BJ (cell line): ENCODE measurements at regions not wholly inside any gene's neighbourhood (a gene's known extent, or its start where the extent isn't known, plus 50 kb on each side); places are given as distances from the start of the nearest gene placed in this dataset.

Experiments used
- CTCF ChIA-PET: fragments of 350-600 bp; formaldehyde crosslinking; extraction: SDS; loops from one replicate; lab custom pipeline; 2021; ENCODE audit warnings: antibody characterized with exemption, inconsistent platforms; lab: Yijun Ruan, JAX
- POLR2A ChIA-PET: fragments of 300-600 bp; sonication (Branson Sonifier 250); formaldehyde crosslinking; extraction: SDS; loops from one replicate; lab custom pipeline; 2021; ENCODE audit warnings: antibody characterized with exemption; lab: Charles Lee
- DNase-seq: peaks from one replicate; pipeline ENCODE4 v3.0.0-alpha.2; 2011; ENCODE audit warnings: low read depth
- H3K27me3 ChIP-seq: 2 replicates; pipeline ENCODE4 v1.6.0; 2011; ENCODE audit warnings: low read length; ENCODE audit not compliant: control insufficient read depth, insufficient read depth
- H3K36me3 ChIP-seq: 2 replicates; pipeline ENCODE4 v1.5.1; 2011; ENCODE audit warnings: low read length; ENCODE audit not compliant: control insufficient read depth, insufficient read depth
- H3K4me3 ChIP-seq: 2 replicates; pipeline ENCODE4 v1.5.1; 2011; ENCODE audit warnings: low read depth, mild to moderate bottlenecking, control low read depth, low read length
- CTCF ChIP-seq: IDR thresholded peaks from 2 replicates; pipeline ENCODE4 v1.5.1; 2011; ENCODE audit warnings: low read depth, mild to moderate bottlenecking, control low read depth, inconsistent platforms, low read length, moderate library complexity; ENCODE audit not compliant: insufficient read depth

- no peak overlapping the region for H3K4me3 ChIP-seq
- no peak for DNase-seq
- ChIA-PET CTCF (interaction anchor here (0.7 to 2.7 kb wide), 5 partner anchors 10 to 88 kb away, joined by 3 to 6 read pairs (median 3); no protein-coding TSS in a partner anchor), POLR2A (no interaction called here)
- no peaks in the 10 kb centered on the region for H3K27me3 ChIP-seq
- peaks cover 12% of the 10 kb centered on the region for H3K36me3 ChIP-seq
- no peak for TF ChIP-seq CTCF
Observed at GRCh38 chr17:77419095-77419494, 278.3 kb downstream of the SEC14L1 start.

- H3K36me3 ChIP-seq: peaks cover 14% of the 10 kb centered on the region
- CTCF ChIA-PET: interaction anchor here (0.7 to 2.7 kb wide), 6 partner anchors 10 to 75 kb away, joined by 3 to 13 read pairs (median 4); no protein-coding TSS in a partner anchor
- POLR2A ChIA-PET: no interaction called here
- TF ChIP-seq CTCF: no peak
- DNase-seq: no peak
- H3K27me3 ChIP-seq: no peaks in the 10 kb centered on the region
- no peak overlapping the region for H3K4me3 ChIP-seq
Observed at GRCh38 chr17:77419547-77420094, 278.9 kb downstream of the SEC14L1 start.

GRCh38 chr17:77420095-77420803, 279.5 kb downstream of the SEC14L1 start:
- no peak for DNase-seq
- Histone ChIP-seq H3K4me3 (no peak overlapping the region), H3K27me3 (no peaks in the 10 kb centered on the region), H3K36me3 (peaks cover 14% of the 10 kb centered on the region)
- ChIA-PET CTCF (interaction anchor here (0.7 to 6.0 kb wide), 10 partner anchors 9 to 167 kb away, joined by 3 to 32 read pairs (median 4); no protein-coding TSS in a partner anchor), POLR2A (interaction anchor here (1.0 kb wide), 1 partner anchor 11 kb away, joined by 3 read pairs; no protein-coding TSS in a partner anchor)
- peak; percentile 17; the same call in 1 of the 2 replicates for TF ChIP-seq CTCF

- DNase-seq: peak; percentile 58
- CTCF ChIA-PET: interaction anchor here (0.6 to 6.0 kb wide), 15 partner anchors 8 to 292 kb away, joined by 3 to 32 read pairs (median 4); no protein-coding TSS in a partner anchor
- Histone ChIP-seq H3K36me3 (peaks cover 14% of the 10 kb centered on the region), H3K27me3 (no peaks in the 10 kb centered on the region), H3K4me3 (0 out of 2 replicates have a peak overlapping the region, but pooled peaks have one; percentile 12)
- POLR2A ChIA-PET: interaction anchor here (1.0 kb wide), 1 partner anchor 11 kb away, joined by 3 read pairs; no protein-coding TSS in a partner anchor
- TF ChIP-seq CTCF: no peak
Observed at GRCh38 chr17:77420804-77421629, 280.2 kb downstream of the SEC14L1 start.
